ENCODE measurements at regions not wholly inside any gene's neighbourhood (a gene's known extent, or its start where the extent isn't known, plus 50 kb on each side); places are given as distances from the start of the nearest gene placed in this dataset.
"Not testable (repeated sequence)": the region's sequence is repeated elsewhere in the genome, so short reads cannot be mapped to it uniquely, and the experiment has no call there.

GRCh38 chr19:28553764-28554163, 659.2 kb downstream of the UQCRFS1 start:
- H3K9me3 ChIP-seq: no peaks in the 10 kb centered on the region
- H3K4me3 ChIP-seq: no peak overlapping the region
- TF ChIP-seq, protein P1, sequence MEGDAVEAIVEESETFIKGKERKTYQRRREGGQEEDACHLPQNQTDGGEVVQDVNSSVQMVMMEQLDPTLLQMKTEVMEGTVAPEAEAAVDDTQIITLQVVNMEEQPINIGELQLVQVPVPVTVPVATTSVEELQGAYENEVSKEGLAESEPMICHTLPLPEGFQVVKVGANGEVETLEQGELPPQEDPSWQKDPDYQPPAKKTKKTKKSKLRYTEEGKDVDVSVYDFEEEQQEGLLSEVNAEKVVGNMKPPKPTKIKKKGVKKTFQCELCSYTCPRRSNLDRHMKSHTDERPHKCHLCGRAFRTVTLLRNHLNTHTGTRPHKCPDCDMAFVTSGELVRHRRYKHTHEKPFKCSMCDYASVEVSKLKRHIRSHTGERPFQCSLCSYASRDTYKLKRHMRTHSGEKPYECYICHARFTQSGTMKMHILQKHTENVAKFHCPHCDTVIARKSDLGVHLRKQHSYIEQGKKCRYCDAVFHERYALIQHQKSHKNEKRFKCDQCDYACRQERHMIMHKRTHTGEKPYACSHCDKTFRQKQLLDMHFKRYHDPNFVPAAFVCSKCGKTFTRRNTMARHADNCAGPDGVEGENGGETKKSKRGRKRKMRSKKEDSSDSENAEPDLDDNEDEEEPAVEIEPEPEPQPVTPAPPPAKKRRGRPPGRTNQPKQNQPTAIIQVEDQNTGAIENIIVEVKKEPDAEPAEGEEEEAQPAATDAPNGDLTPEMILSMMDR (IDR thresholded peaks at IDR 0.05): no peak
- WGBS, 3 donors: 82 to 89% (median 87%) methylated on average over 2 of the region's 2 CpGs
- no peaks in the 10 kb centered on the region for H3K4me1 ChIP-seq
- H3K36me3 ChIP-seq (ENCODE audit: insufficient read depth in 1 of 2, low read depth in 1 of 2): no peaks in the 10 kb centered on the region
- ATAC-seq (no peak), DNase-seq (no peak)
- H3K27me3 ChIP-seq (ENCODE audit: insufficient read depth in 3 of 3, low read length in 2 of 3): no peaks in the 10 kb centered on the region
- no peak overlapping the region for H3K27ac ChIP-seq
- intact Hi-C loops (cut with DNase I): no loop called here

GRCh38 chr19:28553005-28553404, 659.9 kb downstream of the UQCRFS1 start:
- TF ChIP-seq, protein P1 (IDR thresholded peaks at IDR 0.05): no peak
- 61 to 70% (median 61%) methylated on average over 5 of the region's 5 CpGs for WGBS, 3 donors
- no peaks in the 10 kb centered on the region for H3K36me3 ChIP-seq (ENCODE audit: insufficient read depth in 1 of 2, low read depth in 1 of 2)
- DNase-seq: no peak
- H3K27ac ChIP-seq: no peak overlapping the region
- H3K9me3 ChIP-seq: no peaks in the 10 kb centered on the region
- no peaks in the 10 kb centered on the region for H3K4me1 ChIP-seq
- intact Hi-C loops (cut with DNase I): no loop called here
- no peak overlapping the region for H3K4me3 ChIP-seq
- ATAC-seq: no peak
- H3K27me3 ChIP-seq (ENCODE audit: insufficient read depth in 3 of 3, low read length in 2 of 3): no peaks in the 10 kb centered on the region

GRCh38 chr19:28549680-28550277, 663.2 kb downstream of the UQCRFS1 start:
- 63 to 65% (median 63%) methylated on average over 7 of the region's 7 CpGs for WGBS, 3 donors
- no peak overlapping the region for H3K4me3 ChIP-seq
- H3K4me1 ChIP-seq: no peaks in the 10 kb centered on the region
- TF ChIP-seq, protein P1 (IDR thresholded peaks at IDR 0.05): no peak
- DNase-seq (no peak), ATAC-seq (no peak)
- no peak overlapping the region for H3K27ac ChIP-seq
- no peaks in the 10 kb centered on the region for H3K9me3 ChIP-seq
- H3K27me3 ChIP-seq (ENCODE audit: insufficient read depth in 3 of 3, low read length in 2 of 3): no peaks in the 10 kb centered on the region
- intact Hi-C loops (cut with DNase I): no loop called here
- no peaks in the 10 kb centered on the region for H3K36me3 ChIP-seq (ENCODE audit: insufficient read depth in 1 of 2, low read depth in 1 of 2)

GRCh38 chr19:28546148-28546685, 666.7 kb downstream of the UQCRFS1 start:
- Histone ChIP-seq H3K4me3 (no peak overlapping the region), H3K9me3 (no peaks in the 10 kb centered on the region), H3K4me1 (no peaks in the 10 kb centered on the region), H3K36me3 (ENCODE audit: insufficient read depth in 1 of 2, low read depth in 1 of 2) (no peaks in the 10 kb centered on the region), H3K27me3 (ENCODE audit: insufficient read depth in 3 of 3, low read length in 2 of 3) (no peaks in the 10 kb centered on the region), H3K27ac (no peak overlapping the region)
- intact Hi-C loops (cut with DNase I): no loop called here
- TF ChIP-seq, protein P1 (IDR thresholded peaks at IDR 0.05): no peak
- DNase-seq: no peak
- ATAC-seq: no peak
- WGBS, 3 donors: 86 to 92% (median 89%) methylated on average over 10 of the region's 10 CpGs

DNA sequence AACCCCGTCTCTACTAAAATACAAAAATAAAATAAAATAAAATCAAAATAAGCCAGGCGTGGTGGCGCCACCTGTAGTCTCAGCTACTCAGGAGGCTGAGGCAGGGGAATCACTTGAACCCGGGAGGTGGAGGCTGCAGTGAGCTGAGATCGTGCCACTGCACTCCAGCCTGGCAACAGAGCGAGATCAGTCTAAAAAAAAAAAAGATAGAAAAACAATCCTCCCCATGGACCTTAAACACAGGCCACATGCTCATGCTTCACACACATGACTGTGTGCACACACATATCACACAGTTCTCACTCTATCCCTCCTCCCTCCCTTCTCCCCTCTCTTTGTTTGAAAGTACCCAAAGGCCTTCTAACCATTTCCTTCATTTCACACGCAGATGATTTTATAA, 667.6 kb downstream of the UQCRFS1 start:
- H3K9me3 ChIP-seq; H3K4me1 ChIP-seq; H3K4me3 ChIP-seq; H3K27me3 ChIP-seq (ENCODE audit: insufficient read depth in 3 of 3, low read length in 2 of 3); intact Hi-C loops (cut with DNase I); ATAC-seq; DNase-seq; H3K27ac ChIP-seq; H3K36me3 ChIP-seq (ENCODE audit: insufficient read depth in 1 of 2, low read depth in 1 of 2): not testable (repeated sequence)
- WGBS, 3 donors: 86 to 89% (median 87%) methylated on average over 7 of the region's 7 CpGs

Data from psoas muscle (tissue), 7 donors.